Tibial nerve (tissue), 4 donors: ENCODE measurements at regions not wholly inside any gene's neighbourhood (a gene's known extent, or its start where the extent isn't known, plus 50 kb on each side); places are given as distances from the start of the nearest gene placed in this dataset.
A peak's percentile ranks its signal among the peaks of the same experiment; 100 is the strongest.
"Not testable (repeated sequence)": the region's sequence is repeated elsewhere in the genome, so short reads cannot be mapped to it uniquely, and the experiment has no call there.

Experiments
- DNase-seq, 2 donors: peaks; one replicate each; pipeline ENCODE4 v3.0.0-alpha.2; 2019; ENCODE audit warnings: low spot score in 2 of 2
- H3K27ac ChIP-seq, 4 donors: fragments of 200-600 bp; sonication (generic) in 3 of 4; one replicate each; pipeline ENCODE4 v1.5.1; 2017 to 2019; ENCODE audit warnings: mild to moderate bottlenecking in 1 of 4
- H3K27me3 ChIP-seq, 2 donors: fragments of 200-600 bp; sonication (generic) in 1 of 2; one replicate each; pipeline versions ENCODE4 v1.5.1 to v1.6.0; 2017 to 2019
- H3K36me3 ChIP-seq, 3 donors: fragments of 200-600 bp; sonication (generic); one replicate each; pipeline ENCODE4 v1.5.1; 2018 to 2019
- H3K4me1 ChIP-seq, 4 donors: fragments of 200-600 bp; sonication (generic) in 3 of 4; one replicate each; pipeline ENCODE4 v1.5.1; 2017 to 2019
- H3K4me3 ChIP-seq, 4 donors: fragments of 200-600 bp; sonication (generic) in 3 of 4; one replicate each; pipeline ENCODE4 v1.5.1; 2017 to 2019; ENCODE audit warnings: mild to moderate bottlenecking in 1 of 4, moderate library complexity in 1 of 4
- H3K9me3 ChIP-seq, 4 donors: fragments of 200-600 bp; sonication (generic) in 3 of 4; one replicate each; pipeline ENCODE4 v1.5.1; 2017 to 2019
- CTCF ChIP-seq, 5 experiments: fragments of 200-600 bp in 3 of 5; fragments of 450-650 bp in 2 of 5; sonication (generic) in 3 of 5; IDR thresholded peaks; one replicate each; pipeline ENCODE4 v1.5.1; 2016 to 2019; ENCODE audit warnings: antibody characterized with exemption in 5 of 5, mild to moderate bottlenecking in 3 of 5, moderate library complexity in 2 of 5
- EP300 ChIP-seq, 2 donors: sonication (generic); formaldehyde crosslinking; IDR thresholded peaks; one replicate each; pipeline ENCODE4 v1.6.1; 2017; ENCODE audit warnings: antibody characterized with exemption in 2 of 2, mild to moderate bottlenecking in 1 of 2
- POLR2A ChIP-seq, 2 donors: fragments of 450-650 bp; IDR thresholded peaks; one replicate each; pipeline ENCODE4 v1.6.1; 2017; ENCODE audit warnings: antibody characterized with exemption in 2 of 2, mild to moderate bottlenecking in 2 of 2, moderate library complexity in 2 of 2
- WGBS, 2 donors: methylation state at CpG; one replicate each; pipeline ENCODE4 v1.1.5; 2018; 5-methylcytosine and 5-hydroxymethylcytosine counted together

GRCh38 chr1:54475357-54475881 is 69.2 kb upstream of the SSBP3 start:
- H3K4me1 ChIP-seq, result peaks cover 0 to 22% (median 13%) of the 10 kb centered on the region in 4 donors
- H3K9me3 ChIP-seq, result no peaks in the 10 kb centered on the region
- DNase-seq, result no peak
- H3K4me3 ChIP-seq, result peak overlapping the region in 2 of 4 donors; percentile 29 to 54
- H3K27ac ChIP-seq, result no peak overlapping the region
- no peak for TF ChIP-seq CTCF (IDR thresholded peaks at IDR 0.05)
- no peak for TF ChIP-seq POLR2A (IDR thresholded peaks at IDR 0.05)
- TF ChIP-seq EP300 (IDR thresholded peaks at IDR 0.05), result no peak
- H3K36me3 ChIP-seq, result no peaks in the 10 kb centered on the region
- peaks cover 0 to 4% of the 10 kb centered on the region in 2 donors for H3K27me3 ChIP-seq
- WGBS, 2 donors, result 19 to 24% methylated on average over 15 to 19 of the region's 21 CpGs

- no peak for TF ChIP-seq POLR2A (IDR thresholded peaks at IDR 0.05)
- TF ChIP-seq CTCF (IDR thresholded peaks at IDR 0.05), result no peak
- no peak for TF ChIP-seq EP300 (IDR thresholded peaks at IDR 0.05)
- H3K27ac ChIP-seq, result peak overlapping the region in 1 of 4 donors; percentile 50
- H3K36me3 ChIP-seq, result no peaks in the 10 kb centered on the region
- no peaks in the 10 kb centered on the region for H3K9me3 ChIP-seq
- peak overlapping the region; percentile 4 to 54 (median 26) for H3K4me3 ChIP-seq
- H3K4me1 ChIP-seq, result peaks cover 0 to 22% (median 13%) of the 10 kb centered on the region in 4 donors
- WGBS, 2 donors, result 2 to 17% methylated on average over 17 to 40 of the region's 47 CpGs
- DNase-seq, result no peak
- H3K27me3 ChIP-seq, result peaks cover 0 to 4% of the 10 kb centered on the region in 2 donors
Measured at GRCh38 chr1:54474310-54475251, 68.4 kb upstream of the SSBP3 start.

- peaks cover 0 to 21% (median 13%) of the 10 kb centered on the region in 4 donors for H3K4me1 ChIP-seq
- H3K27me3 ChIP-seq, result peaks cover 0 to 4% of the 10 kb centered on the region in 2 donors
- no peak for TF ChIP-seq CTCF (IDR thresholded peaks at IDR 0.05)
- no peak for TF ChIP-seq POLR2A (IDR thresholded peaks at IDR 0.05)
- no peak for TF ChIP-seq EP300 (IDR thresholded peaks at IDR 0.05)
- H3K27ac ChIP-seq, result no peak overlapping the region
- DNase-seq, result no peak
- H3K4me3 ChIP-seq, result no peak overlapping the region
- 68 to 72% methylated on average over 6 to 7 of the region's 7 CpGs for WGBS, 2 donors
- no peaks in the 10 kb centered on the region for H3K36me3 ChIP-seq
- H3K9me3 ChIP-seq, result no peaks in the 10 kb centered on the region
Measured at GRCh38 chr1:54471588-54471987, 65.4 kb upstream of the SSBP3 start.

- peaks cover 0 to 12% (median 7%) of the 10 kb centered on the region in 4 donors for H3K4me1 ChIP-seq
- not testable (repeated sequence) for H3K27ac ChIP-seq, DNase-seq, H3K36me3 ChIP-seq, H3K4me3 ChIP-seq, H3K9me3 ChIP-seq, H3K27me3 ChIP-seq
- 93 to 96% methylated on average over 2 of the region's 2 CpGs for WGBS, 2 donors
Measured at GRCh38 chr1:54469444-54469843, 63.2 kb upstream of the SSBP3 start.

GRCh38 chr1:54468288-54469084 is 62.3 kb upstream of the SSBP3 start:
- H3K27me3 ChIP-seq, DNase-seq, H3K36me3 ChIP-seq, H3K4me3 ChIP-seq, H3K9me3 ChIP-seq, H3K27ac ChIP-seq: not testable (repeated sequence)
- 85 to 92% methylated on average over 4 to 5 of the region's 5 CpGs for WGBS, 2 donors
- peaks cover 0 to 15% (median 6%) of the 10 kb centered on the region in 4 donors for H3K4me1 ChIP-seq
